Stomach (tissue), 8 donors: ENCODE measurements at regions not wholly inside any gene's neighbourhood (a gene's known extent, or its start where the extent isn't known, plus 50 kb on each side); places are given as distances from the start of the nearest gene placed in this dataset.

Experiments
- DNase-seq, 2 donors: peaks; one replicate each; pipeline versions ENCODE4 v3.0.0 to v3.0.0-alpha.2; 2013 to 2019
- H3K27ac ChIP-seq, 5 donors: fragments of 200-600 bp in 4 of 5; sonication (generic) in 4 of 5; one replicate each; pipeline ENCODE4 v1.5.1; 2013 to 2019; ENCODE audit warnings: mild to moderate bottlenecking in 1 of 5, moderate library complexity in 1 of 5
- H3K27me3 ChIP-seq, 3 donors: fragments of 200-600 bp; sonication (generic); one replicate each; pipeline ENCODE4 v1.5.1; 2017 to 2019; ENCODE audit warnings: mixed run types in 1 of 3
- H3K36me3 ChIP-seq, 4 donors: fragments of 200-600 bp; sonication (generic); 1 replicate in 3 of 4; 2 replicates in 1 of 4; pipeline ENCODE4 v1.5.1; 2016 to 2019
- H3K4me1 ChIP-seq, 4 donors: fragments of 200-600 bp; sonication (generic); one replicate each; pipeline ENCODE4 v1.5.1; 2016 to 2019
- H3K4me3 ChIP-seq, 4 donors: fragments of 200-600 bp; sonication (generic) in 3 of 4; one replicate each; pipeline ENCODE4 v1.5.1; 2016 to 2019; ENCODE audit warnings: mild to moderate bottlenecking in 1 of 4
- H3K9me3 ChIP-seq, 4 donors: fragments of 200-600 bp; sonication (generic); one replicate each; pipeline ENCODE4 v1.5.1; 2016 to 2019
- CTCF ChIP-seq, 7 experiments: fragments of 450-650 bp in 4 of 7; fragments of 200-600 bp in 3 of 7; sonication (generic) in 3 of 7; IDR thresholded peaks; one replicate each; pipeline ENCODE4 v1.5.1; 2016 to 2019; ENCODE audit warnings: antibody characterized with exemption in 7 of 7, control low read depth in 2 of 7, mild to moderate bottlenecking in 1 of 7
- EP300 ChIP-seq: sonication (generic); formaldehyde crosslinking; IDR thresholded peaks from one replicate; pipeline ENCODE4 v1.6.1; 2017; ENCODE audit warnings: antibody characterized with exemption
- POLR2A ChIP-seq, 4 donors: fragments of 450-650 bp; IDR thresholded peaks; one replicate each; pipeline ENCODE4 v1.6.1; 2016; ENCODE audit warnings: antibody characterized with exemption in 4 of 4, control low read depth in 2 of 4, mild to moderate bottlenecking in 1 of 4, moderate library complexity in 1 of 4
- POLR2AphosphoS5 ChIP-seq, 3 donors: sonication (generic); formaldehyde crosslinking; IDR thresholded peaks; one replicate each; pipeline ENCODE4 v1.6.1; 2016; ENCODE audit warnings: antibody characterized with exemption in 3 of 3
- WGBS, 5 donors: extraction: QIAGEN DNeasy Blood & Tissue Kit in 3 of 5; methylation state at CpG; one replicate each; pipeline versions ENCODE4 v1.1.5 to v1.1.7; 2013 to 2018; 5-methylcytosine and 5-hydroxymethylcytosine counted together
- intact Hi-C: fragments of 100-400 bp; cut with DNase I; formaldehyde crosslinking; loops from one replicate; pipeline ENCODE4 v1.15.1; 2023; ENCODE audit warnings: low total_unique reads
- donor health status: healthy with polysubstance abuse.
- donor health status: Bipolar disorder and iron deficiency.
- donor health status: healthy.

DNA sequence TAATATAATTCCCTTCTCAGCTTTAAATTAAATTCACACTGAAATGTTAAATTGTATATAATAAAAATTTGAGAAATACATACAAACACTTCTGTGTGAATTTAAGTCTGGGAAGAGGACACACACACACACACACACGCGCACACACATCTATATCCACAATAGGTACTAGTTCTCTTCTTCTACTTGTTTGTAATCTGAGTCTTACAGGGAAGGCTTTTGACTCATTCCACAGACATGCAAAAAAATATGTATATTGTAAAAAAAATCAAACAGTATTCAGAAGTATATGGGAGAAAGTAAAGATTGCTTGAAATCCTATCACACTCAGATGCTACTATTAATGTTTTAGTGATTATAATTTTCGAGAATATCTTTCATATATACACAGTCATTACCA, 276.2 kb downstream of the MDFIC start:
- TF ChIP-seq EP300 (no peak), CTCF (IDR thresholded peaks at IDR 0.05) (no peak), POLR2A (IDR thresholded peaks at IDR 0.05) (no peak), POLR2AphosphoS5 (IDR thresholded peaks at IDR 0.05) (no peak)
- H3K4me3 ChIP-seq, result no peak overlapping the region
- H3K9me3 ChIP-seq, result no peaks in the 10 kb centered on the region
- H3K4me1 ChIP-seq, result no peaks in the 10 kb centered on the region
- 90 to 93% (median 92%) methylated on average over 3 of the region's 3 CpGs for WGBS, 5 donors
- intact Hi-C loops, result no loop called here
- no peak for DNase-seq
- H3K27ac ChIP-seq, result no peak overlapping the region
- no peaks in the 10 kb centered on the region for H3K36me3 ChIP-seq
- H3K27me3 ChIP-seq, result no peaks in the 10 kb centered on the region

- Histone ChIP-seq H3K4me1 (peaks cover 0 to 6% (median 4%) of the 10 kb centered on the region in 4 donors), H3K4me3 (no peak overlapping the region), H3K36me3 (no peaks in the 10 kb centered on the region), H3K27ac (no peak overlapping the region), H3K9me3 (no peaks in the 10 kb centered on the region), H3K27me3 (no peaks in the 10 kb centered on the region)
- no peak for DNase-seq
- WGBS, 5 donors, result 88 to 90% (median 89%) methylated on average over 2 of the region's 2 CpGs
- no peak for TF ChIP-seq CTCF (IDR thresholded peaks at IDR 0.05)
- no peak for TF ChIP-seq POLR2A (IDR thresholded peaks at IDR 0.05)
- TF ChIP-seq EP300, result no peak
- no peak for TF ChIP-seq POLR2AphosphoS5 (IDR thresholded peaks at IDR 0.05)
- intact Hi-C loops, result no loop called here
Measured at GRCh38 chr7:115195208-115195607, 273.3 kb downstream of the MDFIC start.

DNA sequence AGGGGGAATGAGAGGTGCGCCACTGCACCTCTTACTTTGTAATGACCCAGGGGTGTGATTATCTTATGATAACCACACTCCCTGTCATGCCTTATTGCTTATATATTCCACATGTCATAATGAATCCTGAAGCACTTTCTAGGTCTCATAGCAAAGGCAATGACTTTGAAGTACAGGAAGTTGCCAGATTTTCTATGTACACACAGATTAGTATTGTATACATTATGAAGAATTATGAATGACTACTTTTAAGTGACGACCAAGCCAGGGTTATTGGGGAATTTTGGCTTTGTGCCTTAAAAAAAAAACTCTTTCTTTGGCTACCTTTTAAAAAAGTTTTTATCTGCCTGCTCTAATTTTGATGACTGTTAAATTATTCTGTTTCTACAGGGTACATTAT, 269.6 kb downstream of the MDFIC start:
- intact Hi-C loops, result no loop called here
- no peak for TF ChIP-seq EP300
- TF ChIP-seq POLR2A (IDR thresholded peaks at IDR 0.05), result no peak
- no peak for TF ChIP-seq POLR2AphosphoS5 (IDR thresholded peaks at IDR 0.05)
- no peak for TF ChIP-seq CTCF (IDR thresholded peaks at IDR 0.05)
- 15 to 39% (median 24%) methylated on average over 2 of the region's 2 CpGs for WGBS, 5 donors

GRCh38 chr7:115183431-115184057, 261.6 kb downstream of the MDFIC start:
- intact Hi-C loops, result no loop called here
- Histone ChIP-seq H3K27me3 (no peaks in the 10 kb centered on the region), H3K27ac (no peak overlapping the region), H3K9me3 (no peaks in the 10 kb centered on the region), H3K4me1 (peaks cover 0 to 5% (median 2%) of the 10 kb centered on the region in 4 donors), H3K4me3 (no peak overlapping the region), H3K36me3 (no peaks in the 10 kb centered on the region)
- DNase-seq, result no peak
- 83 to 88% (median 84%) methylated on average over 5 of the region's 5 CpGs for WGBS, 5 donors
- TF ChIP-seq EP300 (no peak), POLR2AphosphoS5 (IDR thresholded peaks at IDR 0.05) (no peak), POLR2A (IDR thresholded peaks at IDR 0.05) (no peak), CTCF (IDR thresholded peaks at IDR 0.05) (no peak)

More for the DNA sequence above, 269.6 kb downstream of the MDFIC start:
- Histone ChIP-seq H3K4me3 (no peak overlapping the region), H3K27me3 (no peaks in the 10 kb centered on the region), H3K4me1 (peaks cover 0 to 6% (median 4%) of the 10 kb centered on the region in 4 donors), H3K36me3 (no peaks in the 10 kb centered on the region), H3K27ac (no peak overlapping the region), H3K9me3 (no peaks in the 10 kb centered on the region)
- DNase-seq, result peak in 1 of 2 donors; percentile 16
